PFSK-1 (cell line): ENCODE measurements at regions not wholly inside any gene's neighbourhood (a gene's known extent, or its start where the extent isn't known, plus 50 kb on each side); places are given as distances from the start of the nearest gene placed in this dataset.

Experiments
- FOXP2 ChIP-seq: optimal IDR thresholded peaks from 2 replicates; pipeline ENCODE3; 2011; ENCODE audit warnings: borderline replicate concordance, control low read depth, inconsistent platforms; ENCODE audit not compliant: insufficient read depth; ENCODE audit errors: extremely low read length, extremely low read depth
- POLR2AphosphoS5 ChIP-seq: IDR thresholded peaks from 2 replicates; pipeline ENCODE4 v1.6.1; 2012; ENCODE audit warnings: low read depth, mild to moderate bottlenecking, control low read depth, low read length, moderate library complexity
- SIN3A ChIP-seq: IDR thresholded peaks from 2 replicates; pipeline ENCODE4 v1.6.1; 2012; ENCODE audit warnings: mild to moderate bottlenecking, low read length, moderate library complexity, borderline replicate concordance; ENCODE audit not compliant: insufficient read depth
- TAF1 ChIP-seq: IDR thresholded peaks from 2 replicates; pipeline ENCODE4 v1.6.1; 2012; ENCODE audit warnings: low read length, control low read depth, borderline replicate concordance; ENCODE audit not compliant: insufficient read depth
- TF ChIP-seq, protein P1 (sequence below), 2 experiments: IDR thresholded peaks; 2 replicates each; pipeline versions ENCODE4 v1.6.1 to v1.8.0; 2011 to 2012; ENCODE audit warnings: low read depth in 2 of 2, low read length in 2 of 2, control low read depth in 1 of 2, inconsistent platforms in 1 of 2, mild to moderate bottlenecking in 1 of 2, moderate library complexity in 1 of 2; ENCODE audit not compliant: insufficient read depth in 1 of 2

DNA sequence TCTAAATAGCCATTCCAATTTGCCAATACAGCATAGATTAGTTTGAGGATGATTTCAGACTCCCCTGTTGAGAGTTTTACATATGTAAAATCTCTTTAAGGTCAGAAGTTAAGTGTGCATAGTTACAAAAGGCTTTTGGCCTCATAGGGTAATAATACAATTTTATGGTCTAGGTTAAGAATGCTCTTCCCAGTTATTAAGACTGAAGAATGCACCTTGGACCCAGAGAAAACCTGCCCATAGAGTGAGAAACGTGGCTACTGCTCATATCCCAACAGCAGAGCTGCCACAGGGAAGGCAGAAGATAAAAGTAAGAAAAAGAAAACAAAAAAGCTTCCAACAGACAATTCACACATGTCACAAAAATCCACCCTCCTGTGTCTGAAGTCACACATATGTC is 255.9 kb downstream of the LMO4 start:
- TF ChIP-seq TAF1: no peak
- TF ChIP-seq, protein P1, sequence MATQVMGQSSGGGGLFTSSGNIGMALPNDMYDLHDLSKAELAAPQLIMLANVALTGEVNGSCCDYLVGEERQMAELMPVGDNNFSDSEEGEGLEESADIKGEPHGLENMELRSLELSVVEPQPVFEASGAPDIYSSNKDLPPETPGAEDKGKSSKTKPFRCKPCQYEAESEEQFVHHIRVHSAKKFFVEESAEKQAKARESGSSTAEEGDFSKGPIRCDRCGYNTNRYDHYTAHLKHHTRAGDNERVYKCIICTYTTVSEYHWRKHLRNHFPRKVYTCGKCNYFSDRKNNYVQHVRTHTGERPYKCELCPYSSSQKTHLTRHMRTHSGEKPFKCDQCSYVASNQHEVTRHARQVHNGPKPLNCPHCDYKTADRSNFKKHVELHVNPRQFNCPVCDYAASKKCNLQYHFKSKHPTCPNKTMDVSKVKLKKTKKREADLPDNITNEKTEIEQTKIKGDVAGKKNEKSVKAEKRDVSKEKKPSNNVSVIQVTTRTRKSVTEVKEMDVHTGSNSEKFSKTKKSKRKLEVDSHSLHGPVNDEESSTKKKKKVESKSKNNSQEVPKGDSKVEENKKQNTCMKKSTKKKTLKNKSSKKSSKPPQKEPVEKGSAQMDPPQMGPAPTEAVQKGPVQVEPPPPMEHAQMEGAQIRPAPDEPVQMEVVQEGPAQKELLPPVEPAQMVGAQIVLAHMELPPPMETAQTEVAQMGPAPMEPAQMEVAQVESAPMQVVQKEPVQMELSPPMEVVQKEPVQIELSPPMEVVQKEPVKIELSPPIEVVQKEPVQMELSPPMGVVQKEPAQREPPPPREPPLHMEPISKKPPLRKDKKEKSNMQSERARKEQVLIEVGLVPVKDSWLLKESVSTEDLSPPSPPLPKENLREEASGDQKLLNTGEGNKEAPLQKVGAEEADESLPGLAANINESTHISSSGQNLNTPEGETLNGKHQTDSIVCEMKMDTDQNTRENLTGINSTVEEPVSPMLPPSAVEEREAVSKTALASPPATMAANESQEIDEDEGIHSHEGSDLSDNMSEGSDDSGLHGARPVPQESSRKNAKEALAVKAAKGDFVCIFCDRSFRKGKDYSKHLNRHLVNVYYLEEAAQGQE (IDR thresholded peaks at IDR 0.05; ENCODE audit: insufficient read depth in 1 of 2, low read depth in 2 of 2, low read length in 2 of 2): no peak
- no peak for TF ChIP-seq FOXP2
- TF ChIP-seq SIN3A: no peak
- no peak for TF ChIP-seq POLR2AphosphoS5
